IMR-90 (cell line): ENCODE measurements at regions not wholly inside any gene's neighbourhood (a gene's known extent, or its start where the extent isn't known, plus 50 kb on each side); places are given as distances from the start of the nearest gene placed in this dataset.

ENCODE experiments used
- ATAC-seq: fragments of 200-7000 bp; cut with Tn5 transposase; 2 replicates; pipeline ENCODE4 v1.9.1; 2020; ENCODE audit warnings: low read depth, mild to moderate bottlenecking, moderate library complexity
- BruUV-seq: library from RNA; stranded (reverse); fragments of 400-500 nt; replicated peaks from 2 replicates; lab custom pipeline; 2021; lab: Mats Ljungman, UMichigan
- CTCF ChIA-PET: fragments of 300-600 bp; formaldehyde crosslinking; extraction: SDS; loops from one replicate; lab custom pipeline; 2021; ENCODE audit warnings: antibody characterized with exemption; lab: Yijun Ruan, JAX
- POLR2A ChIA-PET: fragments of 300-600 bp; sonication (Branson Sonifier 250); formaldehyde crosslinking; loops from one replicate; lab custom pipeline; 2022; ENCODE audit warnings: antibody characterized with exemption; ENCODE audit not compliant: unreplicated experiment; lab: Charles Lee
- DNase-seq: peaks from one replicate; pipeline ENCODE4 v3.0.0; 2013
- H2AFZ ChIP-seq: replicated peaks from 2 replicates; pipeline ENCODE3; 2013; ENCODE audit warnings: low read length, mild to moderate bottlenecking; ENCODE audit not compliant: poor library complexity
- H2AK5ac ChIP-seq: 2 replicates; pipeline ENCODE4 v1.6.1; 2013; ENCODE audit warnings: low read depth, low read length, inconsistent platforms
- H2AK9ac ChIP-seq: replicated peaks from 2 replicates; pipeline ENCODE3; 2013; ENCODE audit warnings: mild to moderate bottlenecking, low read depth, low read length, moderate library complexity; ENCODE audit not compliant: poor library complexity
- H2BK120ac ChIP-seq: 2 replicates; pipeline ENCODE4 v1.6.1; 2013; ENCODE audit warnings: low read depth, low read length, inconsistent platforms
- H2BK15ac ChIP-seq: 3 replicates; pipeline ENCODE4 v1.6.1; 2013; ENCODE audit warnings: low read depth, low read length, inconsistent platforms
- H2BK20ac ChIP-seq: 2 replicates; pipeline ENCODE4 v1.6.1; 2013; ENCODE audit warnings: low read depth, mild to moderate bottlenecking, inconsistent platforms, low read length, moderate library complexity
- H2BK5ac ChIP-seq: 2 replicates; pipeline ENCODE4 v1.6.1; 2013; ENCODE audit warnings: mild to moderate bottlenecking, low read depth, low read length, inconsistent platforms; ENCODE audit not compliant: poor library complexity, severe bottlenecking
- H3K14ac ChIP-seq: replicated peaks from 2 replicates; pipeline ENCODE4 v1.6.1; 2013; ENCODE audit warnings: low read depth, low read length, inconsistent platforms
- H3K18ac ChIP-seq: 2 replicates; pipeline ENCODE4 v1.6.1; 2013; ENCODE audit warnings: low read depth, low read length, control low read depth
- H3K23ac ChIP-seq: 2 replicates; pipeline ENCODE4 v1.6.1; 2013; ENCODE audit warnings: low read depth, low read length, inconsistent platforms
- H3K27ac ChIP-seq: 2 replicates; pipeline ENCODE4 v1.5.1; 2013; ENCODE audit warnings: mild to moderate bottlenecking, control low read depth, low read length; ENCODE audit not compliant: insufficient read depth
- H3K27me3 ChIP-seq: 2 replicates; pipeline ENCODE4 v1.6.1; 2013; ENCODE audit warnings: low read length; ENCODE audit not compliant: control insufficient read depth, insufficient read depth
- H3K36me3 ChIP-seq: 2 replicates; pipeline ENCODE4 v1.6.1; 2013; ENCODE audit warnings: low read length, mixed read lengths; ENCODE audit not compliant: control insufficient read depth, insufficient read depth
- H3K4ac ChIP-seq: 2 replicates; pipeline ENCODE4 v1.6.1; 2013; ENCODE audit warnings: low read depth, low read length, inconsistent platforms
- H3K4me1 ChIP-seq: 2 replicates; pipeline ENCODE4 v1.6.1; 2013; ENCODE audit warnings: low read length, mixed read lengths; ENCODE audit not compliant: control insufficient read depth, insufficient read depth
- H3K4me2 ChIP-seq: 2 replicates; pipeline ENCODE4 v1.6.1; 2013; ENCODE audit warnings: low read depth, mild to moderate bottlenecking, control low read depth, low read length, moderate library complexity
- H3K4me3 ChIP-seq: 2 replicates; pipeline ENCODE4 v1.5.1; 2013; ENCODE audit warnings: low read depth, mild to moderate bottlenecking, control low read depth, low read length, moderate library complexity; ENCODE audit not compliant: insufficient read depth
- H3K56ac ChIP-seq: 2 replicates; pipeline ENCODE4 v1.6.1; 2013; ENCODE audit warnings: low read length, inconsistent platforms; ENCODE audit not compliant: insufficient read depth; ENCODE audit errors: extremely low read depth
- H3K79me1 ChIP-seq, 2 experiments: 2 replicates each; pipeline ENCODE4 v1.6.1; 2013; ENCODE audit warnings: low read length in 2 of 2, inconsistent platforms in 1 of 2, low read depth in 1 of 2
- H3K9ac ChIP-seq: 2 replicates; pipeline ENCODE4 v1.6.1; 2013; ENCODE audit warnings: low read depth, low read length, control low read depth
- H3K9me1 ChIP-seq: 2 replicates; pipeline ENCODE4 v1.6.1; 2013; ENCODE audit warnings: low read length, inconsistent platforms; ENCODE audit not compliant: insufficient read depth
- H3K9me3 ChIP-seq: 2 replicates; pipeline ENCODE4 v1.6.1; 2013; ENCODE audit warnings: low read length; ENCODE audit not compliant: control insufficient read depth, insufficient read depth
- H4K20me1 ChIP-seq: 2 replicates; pipeline ENCODE4 v1.6.1; 2013; ENCODE audit warnings: low read length, inconsistent platforms; ENCODE audit not compliant: insufficient read depth
- H4K5ac ChIP-seq: 2 replicates; pipeline ENCODE4 v1.6.1; 2013; ENCODE audit warnings: mild to moderate bottlenecking, low read depth, low read length, control low read depth
- H4K8ac ChIP-seq, 2 experiments: 2 replicates each; pipeline ENCODE4 v1.6.1; 2013; ENCODE audit warnings: low read depth in 2 of 2, low read length in 2 of 2, control low read depth in 1 of 2, inconsistent platforms in 1 of 2
- H4K91ac ChIP-seq: 2 replicates; pipeline ENCODE4 v1.6.1; 2013; ENCODE audit warnings: low read depth, low read length, inconsistent platforms; ENCODE audit not compliant: insufficient read depth
- BHLHE40 ChIP-seq: fragments of 150-350 bp; IDR thresholded peaks from 2 replicates; pipeline ENCODE4 v1.6.1; 2016; ENCODE audit warnings: mild to moderate bottlenecking, low read depth, low read length
- CEBPB ChIP-seq: IDR thresholded peaks from 2 replicates; pipeline ENCODE4 v1.6.1; 2012; ENCODE audit warnings: low read depth, low read length, improper control_type of control experiment
- CHD1 ChIP-seq: IDR thresholded peaks from 2 replicates; pipeline ENCODE4 v1.6.1; 2012; ENCODE audit warnings: low read depth, low read length, improper control_type of control experiment
- CTCF ChIP-seq: conservative IDR thresholded peaks from 2 replicates; pipeline ENCODE4 v1.5.1; 2012; ENCODE audit warnings: mild to moderate bottlenecking, low read depth, low read length, improper control_type of control experiment
- FOS ChIP-seq: fragments of 150-350 bp; IDR thresholded peaks from 2 replicates; pipeline ENCODE4 v1.6.1; 2016; ENCODE audit warnings: low read depth, low read length
- MAFK ChIP-seq: IDR thresholded peaks from 2 replicates; pipeline ENCODE4 v1.6.1; 2012; ENCODE audit warnings: low read depth, low read length, improper control_type of control experiment
- MAZ ChIP-seq: IDR thresholded peaks from 2 replicates; pipeline ENCODE4 v1.6.1; 2012; ENCODE audit warnings: low read depth, mild to moderate bottlenecking, low read length, improper control_type of control experiment, moderate library complexity, borderline replicate concordance
- MXI1 ChIP-seq: IDR thresholded peaks from 2 replicates; pipeline ENCODE4 v1.6.1; 2012; ENCODE audit warnings: low read depth, mild to moderate bottlenecking, low read length, moderate library complexity, borderline replicate concordance
- NFE2L2 ChIP-seq: fragments of 150-350 bp; IDR thresholded peaks from 2 replicates; pipeline ENCODE4 v1.6.1; 2016; ENCODE audit warnings: low read depth, mild to moderate bottlenecking, low read length
- POLR2A ChIP-seq: IDR thresholded peaks from 2 replicates; pipeline ENCODE4 v1.6.1; 2012; ENCODE audit warnings: mild to moderate bottlenecking, low read depth, low read length
- RCOR1 ChIP-seq: IDR thresholded peaks from 2 replicates; pipeline ENCODE4 v1.6.1; 2012; ENCODE audit warnings: mild to moderate bottlenecking, low read length, improper control_type of control experiment; ENCODE audit not compliant: insufficient replicate concordance
- RFX5 ChIP-seq: IDR thresholded peaks from 2 replicates; pipeline ENCODE4 v1.8.0; 2012; ENCODE audit warnings: low read depth, mild to moderate bottlenecking, low read length, moderate library complexity
- SMC3 ChIP-seq: fragments of 150-350 bp; IDR thresholded peaks from 2 replicates; pipeline ENCODE4 v1.6.1; 2016; ENCODE audit warnings: low read depth, mild to moderate bottlenecking, antibody characterized with exemption, low read length, moderate library complexity
- WGBS, 2 experiments: methylation state at CpG; one replicate each; pipeline versions ENCODE4 v1.1.5 to v1.1.7; 2013; ENCODE audit warnings: missing lambda C conversion rate in 2 of 2; ENCODE audit not compliant: insufficient read length in 1 of 2; ENCODE audit errors: extremely low coverage in 2 of 2; 5-methylcytosine and 5-hydroxymethylcytosine counted together
- dilution Hi-C: fragments of 300-500 bp; cut with HindIII; formaldehyde crosslinking; loops from one replicate; pipeline ENCODE4 v1.14.3; 2018; ENCODE audit warnings: low sequenced_read_pairs; ENCODE audit not compliant: unreplicated experiment
- in situ Hi-C: fragments of 300-500 bp; cut with MboI; formaldehyde crosslinking; loops from 3 replicates; pipeline ENCODE4 v1.14.3; 2019; ENCODE audit warnings: low sequenced_read_pairs, inconsistent platforms, mixed read lengths
- intact Hi-C: fragments of 100-400 bp; cut with micrococcal nuclease; formaldehyde crosslinking; loops from 2 replicates; pipeline ENCODE4 v1.10.0; 2022

GRCh38 chr14:61179061-61179690 lies 102.0 kb downstream of the TMEM30B start:
- Histone ChIP-seq H4K20me1 (no peaks in the 10 kb centered on the region), H3K14ac (peak overlapping the region; percentile 99), H3K79me1 (peaks cover 0 to 20% of the 10 kb centered on the region in 2 experiments; a peak in 2 of 4 replicates), H3K4me1 (peaks cover 36% of the 10 kb centered on the region), H4K5ac (peak overlapping the region; percentile 97), H3K56ac (peak overlapping the region; percentile 72), H3K9ac (peak overlapping the region; percentile 22), H3K9me3 (no peaks in the 10 kb centered on the region), H3K23ac (peak overlapping the region; percentile 93), H3K27ac (peak overlapping the region; percentile 98), H3K9me1 (peaks cover 19% of the 10 kb centered on the region), H3K4me3 (no peak overlapping the region), H4K8ac (peak overlapping the region; percentile 82 to 95), H3K4me2 (peak overlapping the region; percentile 25; the same call in 1 of the 2 replicates), H2AK9ac (peak overlapping the region; percentile 89), H3K18ac (peak overlapping the region; percentile 98), H2AFZ (peak overlapping the region; percentile 48), H3K36me3 (no peaks in the 10 kb centered on the region), H2BK15ac (peak overlapping the region; percentile 96), H2BK5ac (peak overlapping the region; percentile 100), H2BK20ac (peak overlapping the region; percentile 100), H2BK120ac (peak overlapping the region; percentile 100), H2AK5ac (peak overlapping the region; percentile 99), H3K27me3 (no peaks in the 10 kb centered on the region), H4K91ac (peak overlapping the region; percentile 97), H3K4ac (peak overlapping the region; percentile 100)
- BruUV-seq: no TSS peak
- intact Hi-C loops: loop anchor here (2.0 kb wide), 1 partner anchor 76 kb away; no protein-coding TSS in a partner anchor
- POLR2A ChIA-PET: no interaction called here
- ATAC-seq: no peak
- CTCF ChIA-PET: no interaction called here
- TF ChIP-seq SMC3: no peak
- no peak for TF ChIP-seq CEBPB
- no peak for TF ChIP-seq FOS
- TF ChIP-seq MAZ: no peak
- no peak for TF ChIP-seq MXI1
- TF ChIP-seq RCOR1: no peak
- TF ChIP-seq BHLHE40: no peak
- no peak for TF ChIP-seq NFE2L2
- no peak for TF ChIP-seq RFX5
- TF ChIP-seq MAFK: no peak
- TF ChIP-seq POLR2A: no peak
- no peak for TF ChIP-seq CHD1
- no peak for TF ChIP-seq CTCF
- peak; percentile 26 for DNase-seq
- 67% methylated on average over 1 of the region's 7 CpGs; no CpG with 5 or more reads in 1 of the 2 experiments for WGBS, 2 experiments
- dilution Hi-C loops: no loop called here
- in situ Hi-C loops: no loop called here
